GM12878 (cell line): ENCODE measurements at regions not wholly inside any gene's neighbourhood (a gene's known extent, or its start where the extent isn't known, plus 50 kb on each side); places are given as distances from the start of the nearest gene placed in this dataset.

Source experiments
- ATAC-seq: fragments of 200-7000 bp; cut with Tn5 transposase; 3 replicates; pipeline ENCODE4 v1.9.1; 2020; ENCODE audit warnings: mild to moderate bottlenecking, moderate library complexity
- BruUV-seq: library from RNA; stranded (reverse); fragments of 400-500 nt; replicated peaks from 2 replicates; lab custom pipeline; 2021; lab: Mats Ljungman, UMichigan
- CTCF ChIA-PET: fragments of 300-600 bp; sonication (Branson Sonifier 250); formaldehyde crosslinking; extraction: SDS; loops from one replicate; lab custom pipeline; 2021; ENCODE audit warnings: inconsistent platforms; lab: Yijun Ruan, JAX
- POLR2A ChIA-PET: fragments of 350-600 bp; formaldehyde crosslinking; extraction: SDS; loops from one replicate; lab custom pipeline; 2021; ENCODE audit warnings: inconsistent platforms; lab: Charles Lee
- RAD21 ChIA-PET: fragments of 300-600 bp; sonication (Branson Sonifier 250); formaldehyde crosslinking; loops from one replicate; lab custom pipeline; 2023; ENCODE audit warnings: antibody characterized with exemption; ENCODE audit not compliant: unreplicated experiment; lab: Charles Lee
- SMC1A ChIA-PET: fragments of 300-600 bp; sonication (Branson Sonifier 250); formaldehyde crosslinking; loops from one replicate; lab custom pipeline; 2023; ENCODE audit not compliant: unreplicated experiment, uncharacterized antibody; lab: Charles Lee
- DNase-seq: peaks from one replicate; pipeline ENCODE4 v3.0.0-alpha.2; 2011; ENCODE audit warnings: low read depth, low spot score
- FAIRE-seq: peaks from 3 replicates; lab custom pipeline; 2011; peaks lifted over from hg19 to GRCh38; lab: Jason Lieb, UNC
- H2AFZ ChIP-seq: 2 replicates; pipeline ENCODE4 v1.6.0; 2011; ENCODE audit warnings: low read depth, low read length, control low read depth; ENCODE audit not compliant: control insufficient read depth
- H3K27ac ChIP-seq: 2 replicates; pipeline ENCODE4 v1.5.1; 2011; ENCODE audit warnings: control low read depth; ENCODE audit not compliant: control insufficient read depth, insufficient read depth
- H3K27me3 ChIP-seq, 2 experiments: replicated peaks in 1 of 2; 2 replicates each; pipeline versions ENCODE4 v1.6.0 to v1.6.1; 2011; ENCODE audit warnings: low read length in 1 of 2; ENCODE audit not compliant: control insufficient read depth in 2 of 2, insufficient read depth in 2 of 2
- H3K36me3 ChIP-seq, 2 experiments: 2 replicates each; pipeline ENCODE4 v1.5.1; 2011; ENCODE audit warnings: low read length in 1 of 2; ENCODE audit not compliant: control insufficient read depth in 2 of 2, insufficient read depth in 2 of 2
- H3K4me1 ChIP-seq: 2 replicates; pipeline ENCODE4 v1.6.1; 2011; ENCODE audit warnings: mild to moderate bottlenecking, low read length, moderate library complexity, mixed read lengths; ENCODE audit not compliant: control insufficient read depth, insufficient read depth
- H3K4me2 ChIP-seq: 2 replicates; pipeline ENCODE4 v1.6.0; 2011; ENCODE audit warnings: control low read depth; ENCODE audit not compliant: control insufficient read depth, insufficient read depth
- H3K4me3 ChIP-seq: fragments of 200-600 bp; sonication (generic); 2 replicates; pipeline ENCODE4 v1.5.1; 2016
- H3K79me2 ChIP-seq: 2 replicates; pipeline ENCODE4 v1.6.0; 2011; ENCODE audit warnings: low read length; ENCODE audit not compliant: control insufficient read depth, insufficient read depth
- H3K9ac ChIP-seq: 2 replicates; pipeline ENCODE4 v1.8.0; 2011; ENCODE audit warnings: low read length, control low read depth, mixed read lengths; ENCODE audit not compliant: control insufficient read depth, insufficient read depth
- H3K9me3 ChIP-seq: replicated peaks from 3 replicates; pipeline ENCODE4 v1.5.1; 2011; ENCODE audit warnings: mild to moderate bottlenecking, low read length; ENCODE audit not compliant: control insufficient read depth, insufficient read depth
- H4K20me1 ChIP-seq: 2 replicates; pipeline ENCODE4 v1.6.0; 2011; ENCODE audit not compliant: control insufficient read depth, insufficient read depth
- BACH1 ChIP-seq: fragments of 450-650 bp; IDR thresholded peaks from 2 replicates; pipeline ENCODE4 v1.6.1; 2017; ENCODE audit warnings: mild to moderate bottlenecking, borderline replicate concordance
- BHLHE40 ChIP-seq, 2 experiments: fragments of 450-650 bp in 1 of 2; IDR thresholded peaks; 2 replicates each; pipeline ENCODE4 v1.6.1; 2011 to 2017; ENCODE audit warnings: low read depth in 2 of 2, borderline replicate concordance in 1 of 2, improper control_type of control experiment in 1 of 2, low read length in 1 of 2, mild to moderate bottlenecking in 1 of 2
- FOS ChIP-seq: IDR thresholded peaks from 3 replicates; pipeline ENCODE4 v1.6.1; 2011; ENCODE audit warnings: borderline replicate concordance; ENCODE audit not compliant: insufficient read length; ENCODE audit errors: extremely low read depth
- KDM1A ChIP-seq: fragments of 200-600 bp; sonication (generic); IDR thresholded peaks from 2 replicates; pipeline ENCODE4 v1.6.1; 2016; ENCODE audit warnings: borderline replicate concordance
- MTA2 ChIP-seq: fragments of 450-650 bp; IDR thresholded peaks from 2 replicates; pipeline ENCODE4 v1.6.1; 2016; ENCODE audit warnings: low read depth, mild to moderate bottlenecking, moderate library complexity
- SREBF1 ChIP-seq: IDR thresholded peaks from 2 replicates; pipeline ENCODE4 v1.6.1; 2012; ENCODE audit warnings: mild to moderate bottlenecking, low read length
- ZBED1 ChIP-seq: IDR thresholded peaks from 2 replicates; pipeline ENCODE4 v1.6.1; 2016; ENCODE audit warnings: borderline replicate concordance
- ZNF207 ChIP-seq: fragments of 450-650 bp; IDR thresholded peaks from 2 replicates; pipeline ENCODE4 v1.6.1; 2014; ENCODE audit warnings: antibody characterized with exemption, mild to moderate bottlenecking, borderline replicate concordance
- WGBS: methylation state at CpG from one replicate; pipeline ENCODE4 v1.1.6; 2016; ENCODE audit warnings: low lambda C conversion rate; ENCODE audit not compliant: insufficient replicate concordance, insufficient coverage; ENCODE audit errors: missing lambda C conversion rate; 5-methylcytosine and 5-hydroxymethylcytosine counted together
- in situ Hi-C: fragments of 300-500 bp; cut with MboI; formaldehyde crosslinking; loops from 9 replicates; pipeline ENCODE4 v1.14.3; 2018; ENCODE audit warnings: mixed read lengths
- intact Hi-C: fragments of 100-400 bp; cut with micrococcal nuclease; formaldehyde crosslinking; loops from one replicate; pipeline ENCODE4 v1.14.2; 2022; ENCODE audit not compliant: unreplicated experiment
- TF ChIP-seq, protein P1 (sequence below): IDR thresholded peaks from 2 replicates; pipeline ENCODE4 v1.6.1; 2012; ENCODE audit warnings: low read depth, low read length, improper control_type of control experiment
- TF ChIP-seq, protein P2 (sequence below): fragments of 450-650 bp; IDR thresholded peaks from 2 replicates; pipeline ENCODE4 v1.6.1; 2016; ENCODE audit warnings: mild to moderate bottlenecking, moderate library complexity, borderline replicate concordance

DNA sequence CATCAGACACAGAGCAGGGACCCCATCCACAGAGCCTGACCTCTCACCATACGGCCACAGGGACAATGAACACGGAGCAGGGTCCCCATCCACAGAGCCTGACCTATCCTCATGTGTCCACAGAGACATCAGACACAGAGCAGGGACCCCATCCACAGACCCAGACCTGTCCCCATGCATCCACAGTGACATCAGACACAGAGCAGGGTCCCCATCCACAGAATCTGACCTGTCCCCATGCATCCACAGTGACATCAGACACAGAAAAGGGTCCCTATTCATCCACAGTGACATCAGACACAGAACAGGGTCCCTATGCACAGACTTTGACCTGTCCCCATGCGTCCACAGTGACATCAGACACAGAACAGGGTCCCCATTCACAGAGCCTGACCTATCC lies 325.1 kb upstream of the RAB6C start:
- RAD21 ChIA-PET = no interaction called here
- 0% methylated on average over 3 of the region's 3 CpGs for WGBS
- POLR2A ChIA-PET = no interaction called here
- Histone ChIP-seq H3K27me3 (no peaks in the 10 kb centered on the region), H3K79me2 (no peaks in the 10 kb centered on the region), H3K36me3 (no peaks in the 10 kb centered on the region), H3K9me3 (no peaks in the 10 kb centered on the region; the same call in 2 of the 3 replicates), H2AFZ (no peak overlapping the region), H3K9ac (no peak overlapping the region), H3K4me3 (no peak overlapping the region), H4K20me1 (no peaks in the 10 kb centered on the region), H3K4me2 (no peak overlapping the region), H3K4me1 (no peaks in the 10 kb centered on the region), H3K27ac (no peak overlapping the region)
- no peak for FAIRE-seq
- DNase-seq = no peak
- TF ChIP-seq BACH1 = no peak
- TF ChIP-seq BHLHE40 (IDR thresholded peaks at IDR 0.05; ENCODE audit: borderline replicate concordance in 1 of 2, low read depth in 2 of 2, low read length in 1 of 2) = no peak
- TF ChIP-seq FOS = no peak
- no peak for TF ChIP-seq ZNF207
- no peak for TF ChIP-seq MTA2
- no peak for TF ChIP-seq ZBED1
- TF ChIP-seq KDM1A = no peak
- TF ChIP-seq, protein P1, sequence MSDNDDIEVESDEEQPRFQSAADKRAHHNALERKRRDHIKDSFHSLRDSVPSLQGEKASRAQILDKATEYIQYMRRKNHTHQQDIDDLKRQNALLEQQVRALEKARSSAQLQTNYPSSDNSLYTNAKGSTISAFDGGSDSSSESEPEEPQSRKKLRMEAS = no peak
- TF ChIP-seq, protein P2, sequence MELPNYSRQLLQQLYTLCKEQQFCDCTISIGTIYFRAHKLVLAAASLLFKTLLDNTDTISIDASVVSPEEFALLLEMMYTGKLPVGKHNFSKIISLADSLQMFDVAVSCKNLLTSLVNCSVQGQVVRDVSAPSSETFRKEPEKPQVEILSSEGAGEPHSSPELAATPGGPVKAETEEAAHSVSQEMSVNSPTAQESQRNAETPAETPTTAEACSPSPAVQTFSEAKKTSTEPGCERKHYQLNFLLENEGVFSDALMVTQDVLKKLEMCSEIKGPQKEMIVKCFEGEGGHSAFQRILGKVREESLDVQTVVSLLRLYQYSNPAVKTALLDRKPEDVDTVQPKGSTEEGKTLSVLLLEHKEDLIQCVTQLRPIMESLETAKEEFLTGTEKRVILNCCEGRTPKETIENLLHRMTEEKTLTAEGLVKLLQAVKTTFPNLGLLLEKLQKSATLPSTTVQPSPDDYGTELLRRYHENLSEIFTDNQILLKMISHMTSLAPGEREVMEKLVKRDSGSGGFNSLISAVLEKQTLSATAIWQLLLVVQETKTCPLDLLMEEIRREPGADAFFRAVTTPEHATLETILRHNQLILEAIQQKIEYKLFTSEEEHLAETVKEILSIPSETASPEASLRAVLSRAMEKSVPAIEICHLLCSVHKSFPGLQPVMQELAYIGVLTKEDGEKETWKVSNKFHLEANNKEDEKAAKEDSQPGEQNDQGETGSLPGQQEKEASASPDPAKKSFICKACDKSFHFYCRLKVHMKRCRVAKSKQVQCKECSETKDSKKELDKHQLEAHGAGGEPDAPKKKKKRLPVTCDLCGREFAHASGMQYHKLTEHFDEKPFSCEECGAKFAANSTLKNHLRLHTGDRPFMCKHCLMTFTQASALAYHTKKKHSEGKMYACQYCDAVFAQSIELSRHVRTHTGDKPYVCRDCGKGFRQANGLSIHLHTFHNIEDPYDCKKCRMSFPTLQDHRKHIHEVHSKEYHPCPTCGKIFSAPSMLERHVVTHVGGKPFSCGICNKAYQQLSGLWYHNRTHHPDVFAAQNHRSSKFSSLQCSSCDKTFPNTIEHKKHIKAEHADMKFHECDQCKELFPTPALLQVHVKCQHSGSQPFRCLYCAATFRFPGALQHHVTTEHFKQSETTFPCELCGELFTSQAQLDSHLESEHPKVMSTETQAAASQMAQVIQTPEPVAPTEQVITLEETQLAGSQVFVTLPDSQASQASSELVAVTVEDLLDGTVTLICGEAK = no peak
- no peak for TF ChIP-seq SREBF1
- intact Hi-C loops (no loop called here), in situ Hi-C loops (no loop called here)
- BruUV-seq = no TSS peak
- ATAC-seq = no peak
- SMC1A ChIA-PET = no interaction called here
- CTCF ChIA-PET = no interaction called here
